Stimulated activated CD4-positive, alpha-beta T cell treated with anti-CD3 and anti-CD28 coated beads, TNF-alpha, amount 100 ng/mL, for 24 hours (primary cell): ENCODE measurements at regions not wholly inside any gene's neighbourhood (a gene's known extent, or its start where the extent isn't known, plus 50 kb on each side); places are given as distances from the start of the nearest gene placed in this dataset.

ENCODE experiments used
- DNase-seq, 3 experiments: peaks; one replicate each; pipeline ENCODE4 v3.0.0-alpha.2; 2020; ENCODE audit warnings: low read depth in 3 of 3

GRCh38 chr4:181168011-181168805 is 1075.0 kb upstream of the TENM3 start:
- no peak for DNase-seq

- DNase-seq, result no peak
Measured at GRCh38 chr4:181173046-181173445, 1070.2 kb upstream of the TENM3 start.

GRCh38 chr4:181176306-181176705 is 1066.9 kb upstream of the TENM3 start:
- no peak for DNase-seq

- no peak for DNase-seq
Measured at GRCh38 chr4:181181331-181181730, 1061.9 kb upstream of the TENM3 start.

GRCh38 chr4:181189751-181190150 is 1053.5 kb upstream of the TENM3 start:
- no peak for DNase-seq

GRCh38 chr4:181193131-181193930 is 1049.9 kb upstream of the TENM3 start:
- DNase-seq, result no peak

- no peak for DNase-seq
Measured at GRCh38 chr4:181194096-181194495, 1049.1 kb upstream of the TENM3 start.

- DNase-seq, result no peak
Measured at GRCh38 chr4:181200076-181200475, 1043.1 kb upstream of the TENM3 start.

GRCh38 chr4:181202240-181202639 is 1041.0 kb upstream of the TENM3 start:
- no peak for DNase-seq

- no peak for DNase-seq
Measured at GRCh38 chr4:181204109-181204508, 1039.1 kb upstream of the TENM3 start.

- DNase-seq, result no peak
Measured at GRCh38 chr4:181213551-181213950, 1029.7 kb upstream of the TENM3 start.

GRCh38 chr4:181216501-181216900 is 1026.7 kb upstream of the TENM3 start:
- no peak for DNase-seq

- DNase-seq, result no peak
Measured at GRCh38 chr4:181219783-181220416, 1023.3 kb upstream of the TENM3 start.

GRCh38 chr4:181224852-181225251 is 1018.4 kb upstream of the TENM3 start:
- no peak for DNase-seq

GRCh38 chr4:181225616-181226261 is 1017.5 kb upstream of the TENM3 start:
- no peak for DNase-seq

- DNase-seq, result no peak
Measured at GRCh38 chr4:181234951-181235680, 1008.1 kb upstream of the TENM3 start.

GRCh38 chr4:181245326-181245725 is 997.9 kb upstream of the TENM3 start:
- DNase-seq, result no peak

GRCh38 chr4:181249031-181249430 is 994.2 kb upstream of the TENM3 start:
- DNase-seq, result no peak

GRCh38 chr4:181254771-181255170 is 988.4 kb upstream of the TENM3 start:
- DNase-seq, result no peak

- DNase-seq, result no peak
Measured at GRCh38 chr4:181258569-181258968, 984.6 kb upstream of the TENM3 start.

GRCh38 chr4:181259081-181259709 is 984.0 kb upstream of the TENM3 start:
- no peak for DNase-seq
